ENCODE measurements at regions not wholly inside any gene's neighbourhood (a gene's known extent, or its start where the extent isn't known, plus 50 kb on each side); places are given as distances from the start of the nearest gene placed in this dataset.

GRCh38 chr22:47784367-47784983 is 1022.0 kb downstream of the TBC1D22A start:
- DNase-seq (ENCODE audit: low read depth in 3 of 3) = no peak

GRCh38 chr22:47783433-47784366 is 1021.2 kb downstream of the TBC1D22A start:
- DNase-seq (ENCODE audit: low read depth in 3 of 3) = no peak

- no peak for DNase-seq (ENCODE audit: low read depth in 3 of 3)
Measured at GRCh38 chr22:47782328-47783075, 1020.1 kb downstream of the TBC1D22A start.

GRCh38 chr22:47781427-47782111 is 1019.1 kb downstream of the TBC1D22A start:
- DNase-seq (ENCODE audit: low read depth in 3 of 3) = no peak

- no peak for DNase-seq (ENCODE audit: low read depth in 3 of 3)
Measured at GRCh38 chr22:47781024-47781423, 1018.6 kb downstream of the TBC1D22A start.

GRCh38 chr22:47780281-47780875 is 1017.9 kb downstream of the TBC1D22A start:
- DNase-seq (ENCODE audit: low read depth in 3 of 3) = no peak

GRCh38 chr22:47779474-47779873 is 1017.0 kb downstream of the TBC1D22A start:
- DNase-seq (ENCODE audit: low read depth in 3 of 3) = no peak

GRCh38 chr22:47778160-47778658 is 1015.8 kb downstream of the TBC1D22A start:
- no peak for DNase-seq (ENCODE audit: low read depth in 3 of 3)

- no peak for DNase-seq (ENCODE audit: low read depth in 3 of 3)
Measured at GRCh38 chr22:47777426-47777825, 1015.0 kb downstream of the TBC1D22A start.

GRCh38 chr22:47776329-47776728 is 1013.9 kb downstream of the TBC1D22A start:
- no peak for DNase-seq (ENCODE audit: low read depth in 3 of 3)

GRCh38 chr22:47775686-47776085 is 1013.2 kb downstream of the TBC1D22A start:
- no peak for DNase-seq (ENCODE audit: low read depth in 3 of 3)

- DNase-seq (ENCODE audit: low read depth in 3 of 3) = no peak
Measured at GRCh38 chr22:47775191-47775590, 1012.7 kb downstream of the TBC1D22A start.

GRCh38 chr22:47773635-47774034 is 1011.2 kb downstream of the TBC1D22A start:
- no peak for DNase-seq (ENCODE audit: low read depth in 3 of 3)

- DNase-seq (ENCODE audit: low read depth in 3 of 3) = no peak
Measured at GRCh38 chr22:47772864-47773263, 1010.4 kb downstream of the TBC1D22A start.

GRCh38 chr22:47769652-47770051 is 1007.2 kb downstream of the TBC1D22A start:
- no peak for DNase-seq (ENCODE audit: low read depth in 3 of 3)

- DNase-seq (ENCODE audit: low read depth in 3 of 3) = no peak
Measured at GRCh38 chr22:47768027-47768426, 1005.6 kb downstream of the TBC1D22A start.

- no peak for DNase-seq (ENCODE audit: low read depth in 3 of 3)
Measured at GRCh38 chr22:47767403-47767802, 1005.0 kb downstream of the TBC1D22A start.

GRCh38 chr22:47765757-47766156 is 1003.3 kb downstream of the TBC1D22A start:
- DNase-seq (ENCODE audit: low read depth in 3 of 3) = no peak

GRCh38 chr22:47762141-47762540 is 999.7 kb downstream of the TBC1D22A start:
- DNase-seq (ENCODE audit: low read depth in 3 of 3) = no peak

GRCh38 chr22:47759909-47760308 is 997.5 kb downstream of the TBC1D22A start:
- no peak for DNase-seq (ENCODE audit: low read depth in 3 of 3)

GRCh38 chr22:47757741-47758140 is 995.3 kb downstream of the TBC1D22A start:
- no peak for DNase-seq (ENCODE audit: low read depth in 3 of 3)
